NCI-H345 treated with DMSO at 0.1 percent for 48 hours (cell line): ENCODE measurements at regions not wholly inside any gene's neighbourhood (a gene's known extent, or its start where the extent isn't known, plus 50 kb on each side); places are given as distances from the start of the nearest gene placed in this dataset.

Source experiments
- DNase-seq: peaks from one replicate; lab custom pipeline; 2025; ENCODE audit not compliant: unreplicated experiment; lab: John Stamatoyannopoulos, UW

DNA sequence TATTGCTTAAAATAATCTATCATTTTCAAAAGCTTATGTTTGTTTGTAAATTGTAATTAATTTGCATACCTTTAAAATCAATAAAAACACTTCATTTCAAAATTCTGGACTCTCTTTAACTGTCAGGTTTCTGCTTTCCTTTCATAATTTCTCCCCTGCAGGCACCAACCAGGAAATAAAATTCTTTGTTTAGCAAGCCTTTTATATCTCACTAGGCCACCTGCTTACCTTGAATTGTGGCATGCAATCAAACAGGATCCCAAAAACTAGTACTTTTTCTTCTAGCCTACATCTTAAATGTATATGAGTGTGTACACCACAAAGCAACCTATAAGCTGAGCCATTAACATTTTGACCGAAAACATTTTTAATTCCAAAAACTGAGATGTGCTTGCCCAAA lies 233.1 kb downstream of the NR4A2 start:
- peak; percentile 22 for DNase-seq

DNA sequence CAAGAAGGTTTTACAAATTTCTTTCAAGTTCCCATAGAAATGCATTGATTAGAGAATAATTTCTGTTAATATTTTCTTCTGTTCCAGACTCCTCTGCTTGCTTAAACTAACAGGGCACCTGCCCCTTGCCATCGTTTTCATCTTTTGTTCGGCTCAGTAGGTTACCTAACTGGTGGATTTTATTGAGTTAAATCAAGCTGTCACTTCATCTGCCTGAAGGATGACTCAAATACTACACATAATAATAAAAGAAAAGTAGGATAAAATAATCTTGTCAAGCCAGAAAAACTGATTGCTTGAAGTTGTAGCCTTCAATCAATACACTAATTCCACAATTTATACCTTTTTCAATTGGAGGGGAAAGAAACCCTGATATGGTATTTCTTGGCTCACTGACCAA lies 234.0 kb downstream of the NR4A2 start:
- peak; percentile 13 for DNase-seq

DNA sequence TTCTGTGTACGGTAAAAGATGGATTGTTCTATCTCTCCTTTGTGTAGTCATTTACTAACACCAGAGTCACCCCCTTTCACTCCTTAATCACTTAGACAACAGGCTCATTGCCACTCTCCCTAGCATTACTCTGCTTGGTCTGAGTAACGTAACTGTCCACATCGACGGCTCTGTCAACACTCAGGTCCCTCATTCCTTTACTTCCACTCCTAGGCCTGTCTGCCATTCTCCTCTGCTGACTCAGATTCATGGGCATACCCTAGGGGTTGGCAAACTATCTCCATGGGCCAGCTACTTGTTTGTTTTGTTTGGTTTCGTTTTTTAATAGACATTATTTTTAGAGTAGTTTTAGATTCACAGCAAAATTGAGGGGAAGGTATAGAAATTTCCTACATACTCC lies 243.9 kb downstream of the NR4A2 start:
- DNase-seq, result no peak

DNA sequence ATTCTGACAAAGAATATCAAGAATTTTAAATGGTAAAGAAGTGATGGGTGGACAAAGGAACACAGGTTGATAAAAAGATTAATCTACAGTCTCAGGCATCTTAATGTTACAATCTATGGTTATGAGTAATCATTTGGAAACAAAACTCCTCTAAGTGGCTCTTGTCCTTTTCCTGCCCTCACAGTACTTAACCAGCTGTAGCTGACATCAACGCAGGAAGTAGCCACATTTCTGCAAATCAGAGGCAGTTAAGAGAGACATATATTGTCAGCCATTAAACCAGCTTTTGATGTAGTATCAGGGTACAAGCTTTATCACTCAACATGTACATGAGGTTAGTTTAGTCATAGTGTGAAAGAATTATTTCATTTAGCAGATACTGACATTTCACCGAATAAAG lies 244.6 kb downstream of the NR4A2 start:
- DNase-seq, result no peak

DNA sequence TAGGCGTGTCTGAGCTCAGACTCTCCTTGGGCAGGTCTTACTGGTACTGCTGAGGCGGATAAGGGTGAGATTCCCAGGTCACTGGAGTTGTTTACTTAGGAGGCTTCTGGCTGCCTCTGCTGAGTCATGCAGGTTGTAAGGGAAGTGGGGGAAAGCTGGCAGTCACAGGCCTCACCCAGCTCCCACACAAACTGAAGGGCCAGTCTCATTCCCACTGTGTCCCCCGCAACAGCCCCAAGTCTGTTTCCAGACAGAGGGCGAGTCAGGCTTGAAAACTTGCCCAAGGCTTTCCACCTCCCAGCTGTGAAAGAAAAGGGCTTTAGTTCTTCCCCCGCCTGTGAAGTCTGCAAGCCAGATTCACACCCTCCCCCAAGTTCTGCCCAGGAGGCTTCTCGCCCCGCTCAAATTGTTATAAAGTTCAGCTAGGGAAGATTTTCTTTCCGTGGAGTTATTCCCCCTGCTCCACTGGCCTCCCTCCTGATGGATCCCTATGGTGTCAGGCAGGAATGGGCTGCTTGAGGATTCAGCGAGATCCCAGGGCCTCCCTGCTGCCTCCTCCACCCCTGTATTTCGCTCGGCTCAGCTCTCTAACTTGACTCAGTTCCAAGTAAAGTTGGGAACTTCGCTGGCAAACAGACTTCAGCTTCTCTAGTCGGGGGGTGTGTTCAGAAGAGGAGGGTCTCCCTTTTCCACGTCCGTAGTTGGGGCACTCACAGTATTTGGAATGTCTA lies 248.6 kb downstream of the NR4A2 start:
- DNase-seq, result no peak

DNA sequence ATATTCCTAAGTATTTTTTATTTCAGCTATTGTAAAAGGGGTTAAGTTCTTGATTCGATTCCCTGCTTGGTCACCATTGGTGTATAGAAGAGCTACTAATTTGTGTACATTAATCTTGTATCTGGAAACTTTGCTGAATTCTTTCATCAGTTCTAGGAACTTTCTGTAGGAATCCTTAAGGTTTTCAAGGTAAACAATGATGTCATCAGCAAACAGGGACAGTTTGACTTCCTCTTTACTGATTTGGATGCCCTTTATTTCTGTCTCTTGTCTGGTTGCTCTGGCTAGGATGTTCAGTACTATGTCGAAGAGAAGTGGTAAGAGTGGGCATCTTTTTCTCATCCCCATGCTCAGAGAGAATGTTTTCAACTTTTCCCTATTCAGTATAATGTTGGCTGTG lies 252.7 kb downstream of the NR4A2 start:
- no peak for DNase-seq

DNA sequence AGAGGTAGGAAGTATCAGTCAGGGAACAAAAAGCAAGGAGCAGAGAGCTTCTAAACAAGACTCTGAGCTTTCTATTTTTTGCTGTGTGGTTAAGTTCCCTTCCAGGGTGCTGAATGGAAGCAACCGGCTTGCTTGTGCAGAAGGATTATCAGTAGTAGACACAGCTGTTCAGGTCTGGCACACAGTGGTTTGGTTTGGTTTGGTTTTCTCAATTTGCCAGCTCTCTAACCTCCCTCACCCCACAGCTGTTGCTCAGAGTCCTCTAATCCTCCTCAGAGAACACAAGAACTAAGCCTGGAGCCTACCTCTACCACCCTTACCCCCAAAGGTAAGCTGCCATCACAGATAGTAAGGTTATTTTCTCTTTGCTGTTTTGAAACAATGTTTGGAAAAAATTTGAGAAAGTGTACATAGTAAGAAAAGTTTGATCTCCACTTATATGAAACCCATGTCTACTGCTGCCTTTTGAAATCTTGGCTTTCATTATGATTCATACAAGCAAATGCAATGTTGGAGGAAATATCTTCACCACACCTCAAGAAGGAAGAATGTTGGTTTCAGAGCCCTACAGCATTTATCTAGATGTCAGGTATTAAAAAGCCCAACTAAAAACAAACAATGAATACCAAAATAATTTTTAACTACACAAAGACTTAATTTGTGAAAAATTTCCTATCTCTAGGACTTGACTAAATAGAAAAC lies 255.3 kb downstream of the NR4A2 start:
- DNase-seq, result no peak

DNA sequence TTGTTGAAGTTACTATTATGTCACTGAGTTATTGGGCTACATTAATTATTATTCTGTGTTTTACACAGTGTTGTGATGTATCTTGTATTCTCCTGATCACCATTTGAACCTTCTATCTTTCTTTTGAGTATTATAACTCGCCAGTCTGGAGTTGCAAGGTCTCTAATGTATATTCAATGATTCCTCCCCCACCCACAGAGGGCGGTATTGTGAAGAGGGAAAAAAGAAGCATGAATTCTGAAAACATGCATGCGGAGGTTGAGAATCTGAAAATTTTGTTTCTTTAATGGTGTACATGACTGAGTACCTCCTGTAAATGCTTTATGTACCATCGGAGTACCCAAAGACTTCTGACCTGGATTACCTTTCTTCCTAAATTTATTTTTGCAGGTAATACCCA lies 266.6 kb downstream of the NR4A2 start:
- no peak for DNase-seq

DNA sequence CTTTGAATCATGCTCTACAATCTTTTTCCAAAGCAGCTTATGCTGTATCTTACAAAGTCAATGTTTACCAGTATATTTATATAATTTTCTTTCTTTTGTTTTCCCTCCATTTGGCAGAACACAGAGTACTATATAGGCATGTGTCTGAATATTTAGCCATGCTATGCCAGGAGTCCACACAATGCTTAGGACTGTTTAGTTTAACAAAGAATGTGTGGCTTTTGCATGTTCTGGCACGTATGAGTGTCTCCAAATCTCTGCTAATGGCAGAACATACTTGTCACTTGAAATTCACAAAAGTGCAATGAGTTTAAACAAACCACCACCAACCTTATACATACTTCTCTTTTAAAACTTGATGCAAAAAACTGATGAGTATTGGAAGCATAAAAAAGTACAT lies 268.0 kb downstream of the NR4A2 start:
- DNase-seq, result no peak

DNA sequence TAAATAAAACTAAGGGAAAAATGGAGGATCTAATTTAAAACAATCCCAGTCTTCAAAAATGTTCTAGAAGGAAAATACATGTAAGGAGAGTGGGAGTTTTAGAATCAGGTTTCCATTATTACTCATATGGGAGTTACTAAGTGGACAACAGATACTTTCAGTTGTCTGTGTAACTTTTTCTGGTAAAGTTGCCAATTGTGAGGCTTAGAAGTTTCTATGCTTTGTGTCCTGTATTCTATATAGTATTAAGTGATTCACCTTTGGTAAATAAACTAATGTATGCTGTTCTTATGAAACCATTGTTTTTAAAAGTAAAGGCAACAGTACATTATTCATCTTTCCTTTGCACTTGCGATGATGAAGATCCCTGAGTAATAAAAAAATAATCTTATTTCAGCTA lies 274.9 kb downstream of the NR4A2 start:
- DNase-seq, result no peak

DNA sequence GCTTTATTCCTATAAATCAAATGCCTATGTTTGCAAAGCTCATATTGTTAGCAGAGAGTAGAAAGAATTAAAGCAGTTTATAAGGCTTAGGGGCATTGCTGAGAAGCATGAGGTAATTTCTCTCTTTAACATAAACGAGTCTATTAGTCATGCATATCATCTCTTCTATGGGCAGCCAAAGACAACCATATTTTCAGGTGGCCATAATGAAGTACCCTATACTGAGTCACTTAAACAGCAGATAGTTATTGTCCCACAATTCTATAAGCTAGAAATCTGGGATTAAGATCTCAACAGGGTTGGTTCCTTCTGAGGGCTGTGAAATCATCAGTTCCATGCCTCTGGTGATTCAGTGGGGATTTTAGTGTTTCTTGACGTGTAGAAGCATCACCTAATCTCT lies 277.5 kb downstream of the NR4A2 start:
- DNase-seq, result no peak

DNA sequence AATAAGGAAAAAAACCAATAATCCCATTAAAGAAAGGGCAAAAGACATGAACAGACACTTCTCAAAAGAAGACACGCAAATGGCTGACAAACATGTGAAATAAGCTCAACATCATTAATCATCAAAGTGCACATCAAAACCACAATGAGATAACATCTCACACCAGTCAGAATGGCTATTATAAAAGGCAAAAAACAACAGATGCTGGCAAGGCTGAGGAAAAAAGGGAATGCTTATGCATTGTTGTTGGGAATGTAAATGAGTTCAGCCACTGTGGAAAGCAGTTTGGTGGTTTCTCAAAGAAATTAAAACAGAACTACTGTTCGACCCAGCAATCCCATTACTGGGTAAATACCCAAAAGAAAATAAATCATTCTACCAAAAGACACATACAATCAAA lies 285.6 kb downstream of the NR4A2 start:
- no peak for DNase-seq

DNA sequence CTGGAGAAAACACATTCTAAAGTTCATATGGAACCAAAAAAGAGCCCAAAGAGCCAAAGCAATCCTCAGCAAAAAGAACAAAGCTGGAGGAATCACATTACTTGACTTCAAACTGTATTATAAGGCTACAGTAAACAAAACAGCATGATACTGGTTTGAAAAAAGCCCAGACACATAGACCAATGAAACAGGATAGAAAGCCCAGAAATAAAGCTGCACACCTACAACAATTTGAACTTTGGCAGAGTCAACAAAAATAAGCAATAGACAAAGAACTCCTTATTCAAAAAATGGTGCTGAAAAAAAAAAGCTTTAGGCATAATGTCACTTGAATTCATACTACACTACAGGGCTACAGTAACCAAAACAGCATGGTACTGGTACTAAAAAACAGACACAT lies 289.6 kb downstream of the NR4A2 start:
- DNase-seq, result no peak

DNA sequence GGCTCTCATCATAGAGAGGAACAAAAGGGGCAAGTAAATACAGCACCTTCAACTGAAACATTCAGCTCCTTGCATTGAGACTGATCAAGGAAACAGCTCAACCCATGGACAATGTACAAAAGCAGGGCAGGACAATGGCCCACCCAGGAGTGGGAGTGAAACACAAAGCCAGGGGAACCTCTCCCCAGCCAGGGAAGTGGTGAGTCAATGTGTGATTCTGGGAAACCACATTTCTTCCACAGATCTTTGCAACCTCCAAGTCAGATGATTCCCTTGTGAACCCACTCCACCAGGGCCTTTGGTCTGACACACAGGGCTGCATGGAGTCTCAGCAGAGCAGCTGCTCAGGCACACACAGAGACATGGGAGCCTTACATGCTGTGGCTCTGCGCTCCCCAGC lies 294.5 kb downstream of the NR4A2 start:
- DNase-seq, result no peak

DNA sequence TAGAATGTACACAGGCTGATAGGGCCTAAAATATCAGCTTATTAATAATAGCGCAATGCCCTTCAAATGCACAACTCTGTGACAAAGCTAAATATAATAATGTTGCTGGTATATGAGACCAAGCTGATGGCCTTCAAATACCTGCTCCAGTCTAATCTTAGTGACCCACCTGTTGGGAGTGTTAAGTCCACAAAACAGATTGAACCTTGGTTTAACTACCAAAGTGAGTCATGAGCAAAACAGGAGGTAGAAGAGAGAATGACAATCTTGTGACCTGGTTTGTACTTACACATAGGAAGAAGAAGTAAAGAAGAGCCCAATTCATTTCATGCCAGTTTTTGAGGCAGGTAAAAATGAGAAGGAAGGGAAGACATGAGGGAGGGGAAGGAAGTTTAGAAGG lies 295.0 kb downstream of the NR4A2 start:
- DNase-seq, result no peak

DNA sequence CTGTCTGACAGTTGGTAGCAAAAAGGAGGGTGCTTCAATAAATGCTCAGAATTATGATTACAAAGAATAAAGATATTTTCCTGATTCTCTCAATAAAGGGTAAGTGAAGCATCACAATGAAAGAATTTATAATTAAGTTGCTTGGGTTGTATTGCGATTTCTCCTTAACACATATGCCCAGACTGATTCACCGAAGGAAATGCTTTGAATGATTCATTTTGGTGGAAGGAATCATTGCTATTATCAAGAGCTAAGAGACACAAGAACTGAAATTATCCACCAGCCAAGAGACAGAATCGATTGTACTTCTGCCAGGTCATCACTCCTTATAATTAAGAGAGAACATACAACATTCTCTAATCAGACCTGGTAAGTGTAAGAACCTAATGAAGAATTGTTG lies 301.4 kb downstream of the NR4A2 start:
- no peak for DNase-seq

DNA sequence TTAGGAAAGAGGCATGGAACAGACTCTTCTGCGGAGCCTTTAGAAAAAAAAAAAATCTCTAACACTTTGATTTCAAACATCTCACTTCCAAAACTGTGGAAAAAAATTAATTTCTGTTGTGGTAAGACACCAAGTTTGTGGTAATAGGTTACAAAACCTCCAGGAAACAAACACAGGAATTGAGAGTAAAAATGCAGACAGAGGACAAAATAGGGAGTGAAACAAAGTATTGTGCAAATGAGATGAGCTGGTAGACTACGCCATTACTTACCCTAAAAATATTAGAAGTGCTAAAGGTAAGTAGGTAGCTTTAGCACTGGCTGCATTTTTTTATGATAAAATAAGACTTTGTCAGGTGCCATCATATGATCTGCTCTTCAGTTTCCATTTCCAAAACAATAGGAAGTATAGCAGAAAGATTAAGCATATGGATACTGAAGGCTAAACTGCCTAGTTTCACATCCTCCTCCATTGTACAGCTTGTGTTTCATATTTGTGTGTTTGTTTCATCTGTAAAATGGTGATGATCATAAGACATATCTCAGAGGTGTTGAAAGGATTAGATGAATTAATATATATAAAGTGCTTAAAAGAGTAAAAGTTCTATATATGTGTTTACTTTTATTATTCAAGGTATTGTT lies 309.2 kb downstream of the NR4A2 start:
- DNase-seq, result no peak

DNA sequence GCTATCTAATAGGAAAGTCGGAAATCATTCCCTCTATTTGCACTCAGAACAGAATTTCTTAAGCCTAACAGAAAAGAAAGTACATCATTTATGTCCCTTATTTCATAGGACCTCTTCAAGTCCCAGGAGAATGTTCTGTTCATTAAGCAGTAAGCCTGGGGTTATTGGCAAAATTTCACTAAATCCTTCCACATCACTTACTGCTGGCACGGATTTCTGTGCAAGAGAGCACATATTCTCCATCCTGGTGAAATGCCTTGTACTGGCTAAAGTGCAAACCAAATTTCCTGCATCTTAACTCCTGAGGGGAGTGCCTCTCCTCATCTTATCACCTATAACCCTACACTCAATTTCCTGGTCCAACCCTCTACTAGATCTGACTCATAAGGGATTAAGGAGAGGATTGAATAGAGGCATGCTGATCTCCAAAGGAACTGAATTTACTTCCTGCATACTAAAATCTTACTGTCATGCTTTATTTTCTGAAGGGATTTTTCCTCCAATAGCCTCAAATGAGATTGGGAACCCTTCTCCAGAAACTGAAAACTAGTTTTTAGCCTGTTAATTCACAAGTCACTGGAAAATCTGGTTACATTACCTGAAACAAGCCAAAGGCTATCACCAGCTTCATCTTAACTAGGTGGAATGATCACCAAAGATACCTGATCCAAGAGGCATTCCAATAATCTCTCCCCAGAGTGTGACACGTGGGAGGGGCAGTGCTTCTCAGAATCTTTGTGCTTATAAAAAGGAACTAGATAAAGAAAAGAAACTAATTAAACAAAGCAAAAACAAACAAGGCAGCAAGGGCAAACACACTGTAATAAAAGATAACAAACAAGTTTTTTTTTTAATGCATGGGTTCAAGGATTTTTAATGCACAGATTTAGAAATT lies 311.1 kb downstream of the NR4A2 start:
- no peak for DNase-seq

DNA sequence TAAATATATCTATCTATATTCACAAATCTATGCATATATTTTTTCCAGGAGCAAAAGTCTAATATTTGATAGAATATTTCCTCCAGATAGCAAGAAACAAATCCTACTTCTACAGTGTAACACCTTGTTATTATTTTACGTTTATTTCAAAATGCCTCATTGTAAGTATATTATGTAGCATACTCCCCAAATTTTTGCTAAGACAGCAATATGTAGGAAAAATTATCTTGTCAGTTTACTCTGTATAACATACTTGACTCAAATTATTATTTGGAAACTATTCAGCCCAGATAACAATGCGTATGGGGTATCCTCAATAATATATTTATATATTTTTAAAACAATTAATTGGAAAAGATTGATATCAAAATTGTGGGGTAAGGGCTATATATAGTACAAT lies 313.2 kb downstream of the NR4A2 start:
- no peak for DNase-seq

DNA sequence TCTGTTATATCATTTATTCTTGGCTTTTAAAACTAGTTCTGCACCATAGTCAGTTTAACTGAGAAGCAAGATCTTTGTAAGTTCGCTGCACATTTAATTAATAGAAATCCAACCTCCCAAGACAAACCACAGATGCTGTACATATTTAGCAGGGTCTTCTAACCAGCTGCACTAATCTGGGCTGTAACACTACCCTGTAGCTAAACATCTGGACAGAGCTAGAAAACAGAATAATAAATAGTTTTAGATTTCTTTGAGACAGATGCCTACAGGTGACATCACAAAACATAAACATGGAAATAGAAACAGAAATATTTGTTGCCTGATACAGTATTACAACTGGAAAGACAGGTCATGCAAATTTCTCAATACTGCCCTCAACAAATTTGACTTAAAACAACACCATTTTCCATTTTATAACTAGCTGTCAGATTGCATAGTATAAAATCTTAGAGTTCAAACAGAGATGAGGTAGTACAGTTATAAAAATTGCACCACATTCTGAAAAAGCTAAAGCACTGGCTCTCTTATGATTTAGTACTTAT lies 315.1 kb downstream of the NR4A2 start:
- DNase-seq, result no peak

DNA sequence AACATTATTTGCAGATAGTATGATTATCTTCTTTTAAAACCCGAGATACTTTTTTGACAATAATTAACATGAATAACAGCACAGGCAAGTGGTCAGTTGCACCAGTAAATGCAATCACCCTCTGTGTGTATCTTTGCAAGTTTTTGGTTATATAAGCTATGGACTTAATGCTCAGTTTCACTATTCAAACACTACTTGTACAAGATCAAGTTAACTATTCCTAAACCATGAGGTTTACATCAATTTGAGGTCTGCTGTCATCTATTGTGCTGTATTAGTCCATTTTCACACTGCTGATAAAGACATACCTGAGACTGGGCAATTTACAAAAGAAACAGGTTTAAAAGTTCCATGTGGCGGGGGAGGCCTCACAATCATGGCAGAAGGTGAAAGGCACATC lies 323.2 kb downstream of the NR4A2 start:
- DNase-seq, result no peak
